Activated CD8-positive, alpha-beta T cell treated with anti-CD3 and anti-CD28 coated beads for 36 hours (primary cell): ENCODE measurements at regions not wholly inside any gene's neighbourhood (a gene's known extent, or its start where the extent isn't known, plus 50 kb on each side); places are given as distances from the start of the nearest gene placed in this dataset.

ENCODE experiments used
- ATAC-seq: fragments of 200-7000 bp; cut with Tn5 transposase; one replicate; pipeline ENCODE4 v1.10.0; 2021; ENCODE audit warnings: mild to moderate bottlenecking, moderate library complexity
- CTCF ChIA-PET: fragments of 350-600 bp; sonication (Branson Sonifier 250); formaldehyde crosslinking; loops from one replicate; lab custom pipeline; 2021; ENCODE audit warnings: antibody characterized with exemption; lab: Charles Lee
- POLR2A ChIA-PET: fragments of 350-600 bp; sonication (Branson Sonifier 250); formaldehyde crosslinking; loops from one replicate; lab custom pipeline; 2021; ENCODE audit warnings: antibody characterized with exemption; lab: Charles Lee
- DNase-seq: peaks from one replicate; pipeline ENCODE4 v3.0.0-alpha.2; 2020
- H3K27ac Mint-ChIP-seq: one replicate; pipeline ENCODE4 v1.8.0; 2021; ENCODE audit warnings: mild to moderate bottlenecking, mixed read lengths
- H3K27me3 Mint-ChIP-seq: one replicate; pipeline ENCODE4 v1.8.0; 2021; ENCODE audit warnings: mixed read lengths
- H3K36me3 Mint-ChIP-seq: one replicate; pipeline ENCODE4 v1.8.0; 2021; ENCODE audit warnings: low read depth, mixed read lengths
- H3K4me1 Mint-ChIP-seq: one replicate; pipeline ENCODE4 v1.8.0; 2021; ENCODE audit warnings: low read depth, mixed read lengths
- H3K4me3 Mint-ChIP-seq: one replicate; pipeline ENCODE4 v1.8.0; 2021; ENCODE audit warnings: mild to moderate bottlenecking, moderate library complexity, mixed read lengths
- H3K9me3 Mint-ChIP-seq: one replicate; pipeline ENCODE4 v1.8.0; 2021; ENCODE audit warnings: mixed read lengths
- intact Hi-C: fragments of 100-400 bp; cut with micrococcal nuclease; formaldehyde crosslinking; loops from one replicate; pipeline ENCODE4 v1.10.0; 2022
- TF ChIP-seq, protein P1 (sequence below): fragments of 200-600 bp; IDR thresholded peaks from one replicate; pipeline ENCODE4 v1.8.0; 2022; ENCODE audit warnings: antibody characterized with exemption, mild to moderate bottlenecking

DNA sequence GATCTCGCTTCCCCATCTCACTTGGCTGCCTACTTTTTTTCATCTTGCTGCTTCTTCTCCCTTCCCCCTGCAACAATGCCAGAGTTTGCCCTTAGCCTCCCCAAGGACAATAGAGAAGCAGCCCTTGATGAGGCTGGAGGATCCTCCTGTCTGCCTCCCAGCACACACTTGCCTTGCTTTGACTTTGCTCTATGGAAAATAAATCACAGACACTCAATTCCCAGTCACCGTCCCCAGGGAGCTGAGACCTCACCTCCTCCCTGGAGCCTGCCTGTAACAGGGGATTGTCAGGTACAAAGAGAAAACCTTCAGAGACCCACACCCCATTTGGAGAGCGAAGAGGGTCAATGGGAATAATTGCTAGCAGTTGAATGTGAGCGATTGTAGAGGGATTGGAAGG lies 242.1 kb upstream of the ZNF462 start:
- DNase-seq, result no peak
- no peak for ATAC-seq
- intact Hi-C loops, result no loop called here
- H3K27ac Mint-ChIP-seq, result no peak overlapping the region
- H3K27me3 Mint-ChIP-seq, result no peaks in the 10 kb centered on the region
- no peaks in the 10 kb centered on the region for H3K36me3 Mint-ChIP-seq
- TF ChIP-seq, protein P1, sequence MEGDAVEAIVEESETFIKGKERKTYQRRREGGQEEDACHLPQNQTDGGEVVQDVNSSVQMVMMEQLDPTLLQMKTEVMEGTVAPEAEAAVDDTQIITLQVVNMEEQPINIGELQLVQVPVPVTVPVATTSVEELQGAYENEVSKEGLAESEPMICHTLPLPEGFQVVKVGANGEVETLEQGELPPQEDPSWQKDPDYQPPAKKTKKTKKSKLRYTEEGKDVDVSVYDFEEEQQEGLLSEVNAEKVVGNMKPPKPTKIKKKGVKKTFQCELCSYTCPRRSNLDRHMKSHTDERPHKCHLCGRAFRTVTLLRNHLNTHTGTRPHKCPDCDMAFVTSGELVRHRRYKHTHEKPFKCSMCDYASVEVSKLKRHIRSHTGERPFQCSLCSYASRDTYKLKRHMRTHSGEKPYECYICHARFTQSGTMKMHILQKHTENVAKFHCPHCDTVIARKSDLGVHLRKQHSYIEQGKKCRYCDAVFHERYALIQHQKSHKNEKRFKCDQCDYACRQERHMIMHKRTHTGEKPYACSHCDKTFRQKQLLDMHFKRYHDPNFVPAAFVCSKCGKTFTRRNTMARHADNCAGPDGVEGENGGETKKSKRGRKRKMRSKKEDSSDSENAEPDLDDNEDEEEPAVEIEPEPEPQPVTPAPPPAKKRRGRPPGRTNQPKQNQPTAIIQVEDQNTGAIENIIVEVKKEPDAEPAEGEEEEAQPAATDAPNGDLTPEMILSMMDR, result no peak
- no peaks in the 10 kb centered on the region for H3K4me1 Mint-ChIP-seq
- no peak overlapping the region for H3K4me3 Mint-ChIP-seq
- peaks cover 6% of the 10 kb centered on the region for H3K9me3 Mint-ChIP-seq
- ChIA-PET POLR2A (no interaction called here), CTCF (no interaction called here)

DNA sequence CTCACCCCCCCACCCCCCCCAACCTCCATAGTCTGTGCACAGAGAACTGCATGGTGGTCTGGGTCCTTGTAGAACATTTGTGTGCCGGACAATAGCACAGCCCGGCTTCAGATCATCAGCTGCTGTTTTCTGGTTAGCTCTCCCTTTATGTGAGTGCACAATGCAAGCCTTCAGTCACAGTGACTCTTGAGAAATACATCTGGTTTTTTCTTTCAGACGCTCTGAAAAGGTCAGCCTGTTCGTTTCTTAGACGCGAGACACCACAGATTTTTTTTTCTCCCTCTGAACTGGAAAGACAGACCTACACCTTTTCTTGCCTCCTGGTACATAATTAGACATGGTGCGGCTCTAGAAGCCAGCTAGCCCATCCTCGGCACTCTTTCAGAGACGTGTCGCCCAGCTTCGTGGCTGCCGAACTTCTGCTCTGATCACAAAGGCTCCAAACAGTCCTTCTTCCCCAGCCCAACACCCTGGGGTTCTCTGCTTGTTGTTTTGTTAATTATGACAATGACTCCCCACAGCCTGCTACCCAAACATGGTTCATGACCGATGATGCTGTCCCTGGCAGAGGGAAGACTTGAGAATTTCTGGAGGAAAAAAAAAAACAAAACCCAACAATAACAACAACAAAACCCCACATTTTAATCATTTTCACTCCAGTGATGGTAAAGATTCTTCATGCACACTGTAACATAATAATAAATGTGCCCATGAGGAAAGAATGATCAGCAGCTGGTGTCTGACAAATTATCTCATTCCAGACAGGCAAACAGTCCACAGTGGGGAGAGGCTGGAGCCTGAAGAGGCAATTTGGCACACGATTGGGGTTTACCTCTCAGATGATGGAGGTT lies 241.4 kb upstream of the ZNF462 start:
- POLR2A ChIA-PET, result no interaction called here
- intact Hi-C loops, result no loop called here
- no peaks in the 10 kb centered on the region for H3K27me3 Mint-ChIP-seq

DNA sequence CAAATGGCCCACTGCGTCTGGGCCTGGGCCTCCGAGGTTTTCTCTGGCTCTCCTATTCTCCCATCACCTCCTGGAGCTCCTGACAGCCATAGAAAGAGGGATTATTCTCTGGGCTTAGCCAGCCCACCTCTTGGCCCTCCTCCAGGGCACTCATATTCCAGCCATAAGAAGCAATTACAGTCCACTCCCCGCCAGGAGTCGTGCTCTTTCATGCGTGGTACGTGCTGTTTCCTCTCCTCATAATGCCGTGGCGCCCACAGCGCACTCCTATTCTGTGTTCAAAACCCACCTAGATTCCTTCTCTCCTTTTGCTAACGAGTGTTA lies 240.8 kb upstream of the ZNF462 start:
- peaks cover 6% of the 10 kb centered on the region for H3K9me3 Mint-ChIP-seq
- no peak for DNase-seq
- H3K36me3 Mint-ChIP-seq, result no peaks in the 10 kb centered on the region
- CTCF ChIA-PET, result no interaction called here
- no peaks in the 10 kb centered on the region for H3K4me1 Mint-ChIP-seq
- TF ChIP-seq, protein P1, result no peak
- no peak for ATAC-seq
- POLR2A ChIA-PET, result no interaction called here
- intact Hi-C loops, result no loop called here
- no peak overlapping the region for H3K27ac Mint-ChIP-seq
- H3K4me3 Mint-ChIP-seq, result no peak overlapping the region
- H3K27me3 Mint-ChIP-seq, result no peaks in the 10 kb centered on the region

More for the DNA sequence above, 241.4 kb upstream of the ZNF462 start:
- DNase-seq, result no peak
- CTCF ChIA-PET, result no interaction called here
- Mint-ChIP-seq H3K27ac (no peak overlapping the region), H3K4me1 (no peaks in the 10 kb centered on the region), H3K36me3 (no peaks in the 10 kb centered on the region), H3K9me3 (peaks cover 6% of the 10 kb centered on the region), H3K4me3 (no peak overlapping the region)
- TF ChIP-seq, protein P1, result no peak
- no peak for ATAC-seq

DNA sequence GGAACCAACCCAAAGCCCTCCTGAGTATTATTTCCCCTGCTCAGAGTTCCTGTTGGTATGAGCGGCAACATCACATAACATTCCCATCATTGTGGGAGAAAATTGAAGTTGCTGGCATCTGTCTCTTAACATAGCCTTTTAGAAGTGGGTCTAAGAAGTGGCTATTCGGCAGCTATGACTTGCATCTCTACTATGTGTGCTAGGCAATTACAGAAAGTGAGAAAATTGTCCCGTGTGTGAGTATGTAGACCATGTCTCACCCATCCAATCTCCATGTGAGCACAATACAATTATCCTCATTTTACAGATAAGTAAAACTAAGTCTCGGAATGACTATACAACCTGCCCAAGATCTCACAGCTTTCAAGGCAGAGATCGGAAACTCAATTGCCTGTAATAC lies 239.4 kb upstream of the ZNF462 start:
- Mint-ChIP-seq H3K4me3 (no peak overlapping the region), H3K4me1 (no peaks in the 10 kb centered on the region), H3K27me3 (no peaks in the 10 kb centered on the region), H3K27ac (no peak overlapping the region), H3K36me3 (no peaks in the 10 kb centered on the region), H3K9me3 (peaks cover 6% of the 10 kb centered on the region)
- TF ChIP-seq, protein P1, result no peak
- ChIA-PET POLR2A (no interaction called here), CTCF (no interaction called here)
- no peak for DNase-seq
- intact Hi-C loops, result no loop called here
- ATAC-seq, result no peak

DNA sequence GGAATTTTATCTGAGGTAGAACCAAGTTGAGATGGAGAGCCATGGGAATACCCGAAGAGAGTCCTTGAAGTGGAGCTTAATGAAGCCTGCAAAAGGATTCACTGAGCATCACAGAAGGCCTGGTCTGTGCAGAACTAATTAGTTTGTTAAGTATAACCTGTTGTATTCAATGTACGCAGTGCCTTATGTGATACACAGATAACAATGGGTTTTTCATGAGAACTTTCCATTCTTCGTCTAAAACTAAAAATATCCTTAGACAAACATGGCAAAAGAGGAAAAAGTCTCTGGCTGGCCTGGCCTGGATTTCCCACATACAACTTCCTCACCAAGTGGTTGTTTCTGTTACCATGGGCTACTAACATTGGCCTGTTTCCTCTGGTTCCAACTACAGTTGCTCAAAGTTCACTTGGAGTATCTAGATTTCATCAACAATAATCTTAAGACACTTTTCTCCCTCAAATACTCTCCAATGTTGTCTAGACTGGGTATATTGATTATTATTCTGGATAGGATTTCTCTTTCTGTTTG lies 237.6 kb upstream of the ZNF462 start:
- no peaks in the 10 kb centered on the region for H3K36me3 Mint-ChIP-seq
- ChIA-PET POLR2A (no interaction called here), CTCF (no interaction called here)
- no peaks in the 10 kb centered on the region for H3K27me3 Mint-ChIP-seq
- no peak for ATAC-seq
- peaks cover 4% of the 10 kb centered on the region for H3K9me3 Mint-ChIP-seq
- no peak for DNase-seq
- H3K27ac Mint-ChIP-seq, result no peak overlapping the region
- H3K4me3 Mint-ChIP-seq, result no peak overlapping the region
- H3K4me1 Mint-ChIP-seq, result no peaks in the 10 kb centered on the region
- TF ChIP-seq, protein P1, result no peak
- intact Hi-C loops, result no loop called here
